ENCODE measurements at regions not wholly inside any gene's neighbourhood (a gene's known extent, or its start where the extent isn't known, plus 50 kb on each side); places are given as distances from the start of the nearest gene placed in this dataset.

- no peak for TF ChIP-seq CTCF (IDR thresholded peaks at IDR 0.05; ENCODE audit: insufficient read depth, low read depth, low read length)
- no peak overlapping the region for H3K4me3 ChIP-seq (ENCODE audit: low read depth, low read length)
- no peak for DNase-seq (ENCODE audit: low read depth)
These were observed 131.1 kb upstream of the TTC29 start for GRCh38 chr4:147076728-147077127.

- no peak for DNase-seq (ENCODE audit: low read depth)
- TF ChIP-seq CTCF (IDR thresholded peaks at IDR 0.05; ENCODE audit: insufficient read depth, low read depth, low read length): no peak
- H3K4me3 ChIP-seq (ENCODE audit: low read depth, low read length): no peak overlapping the region
These were observed 132.7 kb upstream of the TTC29 start for GRCh38 chr4:147078362-147078761.

- H3K4me3 ChIP-seq (ENCODE audit: low read depth, low read length): no peak overlapping the region
- no peak for DNase-seq (ENCODE audit: low read depth)
- TF ChIP-seq CTCF (IDR thresholded peaks at IDR 0.05; ENCODE audit: insufficient read depth, low read depth, low read length): no peak
These were observed 133.4 kb upstream of the TTC29 start for GRCh38 chr4:147078875-147079658.

- no peak for DNase-seq (ENCODE audit: low read depth)
- no peak overlapping the region for H3K4me3 ChIP-seq (ENCODE audit: low read depth, low read length)
- no peak for TF ChIP-seq CTCF (IDR thresholded peaks at IDR 0.05; ENCODE audit: insufficient read depth, low read depth, low read length)
These were observed 139.2 kb upstream of the TTC29 start for GRCh38 chr4:147084861-147085260.

GRCh38 chr4:147085781-147086180 is 140.1 kb upstream of the TTC29 start:
- DNase-seq (ENCODE audit: low read depth): no peak
- TF ChIP-seq CTCF (IDR thresholded peaks at IDR 0.05; ENCODE audit: insufficient read depth, low read depth, low read length): no peak
- no peak overlapping the region for H3K4me3 ChIP-seq (ENCODE audit: low read depth, low read length)

GRCh38 chr4:147088146-147088545 is 142.5 kb upstream of the TTC29 start:
- no peak for TF ChIP-seq CTCF (IDR thresholded peaks at IDR 0.05; ENCODE audit: insufficient read depth, low read depth, low read length)
- no peak overlapping the region for H3K4me3 ChIP-seq (ENCODE audit: low read depth, low read length)
- DNase-seq (ENCODE audit: low read depth): no peak

GRCh38 chr4:147090486-147090885 is 144.8 kb upstream of the TTC29 start:
- TF ChIP-seq CTCF (IDR thresholded peaks at IDR 0.05; ENCODE audit: insufficient read depth, low read depth, low read length): no peak
- no peak for DNase-seq (ENCODE audit: low read depth)
- no peak overlapping the region for H3K4me3 ChIP-seq (ENCODE audit: low read depth, low read length)
